ENCODE measurements at regions not wholly inside any gene's neighbourhood (a gene's known extent, or its start where the extent isn't known, plus 50 kb on each side); places are given as distances from the start of the nearest gene placed in this dataset.
"Not testable (repeated sequence)": the region's sequence is repeated elsewhere in the genome, so short reads cannot be mapped to it uniquely, and the experiment has no call there.

DNA sequence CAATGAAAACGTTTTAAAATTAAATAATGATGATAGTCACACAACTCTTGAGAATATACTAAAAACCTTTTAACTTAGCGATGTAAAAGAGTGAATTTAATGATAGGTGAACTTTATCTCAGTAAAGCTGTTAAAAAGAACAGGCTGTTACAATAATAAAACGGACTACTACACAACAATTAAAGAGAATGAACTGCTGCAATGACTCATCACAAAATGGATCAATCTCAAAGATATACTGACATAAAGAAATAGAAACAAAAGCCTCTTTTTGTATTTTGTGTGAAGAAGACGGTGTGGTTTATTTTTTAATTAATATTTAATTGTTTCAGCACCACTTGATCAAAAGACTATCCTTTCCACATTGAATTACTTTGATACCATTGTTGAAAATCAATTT is 352.4 kb upstream of the GJE1 start:
- DNase-seq (ENCODE audit: low read depth in 2 of 2), result no peak

DNA sequence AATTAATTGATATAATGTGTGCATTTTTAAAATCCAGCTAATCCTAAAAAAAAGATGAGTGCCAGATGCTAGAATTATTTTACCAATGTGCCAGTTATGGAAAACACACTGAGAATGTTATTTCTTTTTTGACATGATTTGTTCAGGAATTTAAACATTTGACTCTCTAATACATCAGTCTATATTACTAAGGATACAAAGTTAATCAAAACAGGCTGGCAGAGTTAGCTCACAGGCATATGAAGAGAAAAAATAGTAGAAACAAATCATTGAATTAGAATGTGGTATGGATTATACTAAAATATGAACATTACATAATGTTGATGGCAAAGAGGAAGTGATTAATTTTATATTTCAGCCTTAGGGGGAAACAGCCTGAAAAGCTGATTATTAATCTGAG is 368.3 kb upstream of the GJE1 start:
- no peak for DNase-seq (ENCODE audit: low read depth in 2 of 2)

DNA sequence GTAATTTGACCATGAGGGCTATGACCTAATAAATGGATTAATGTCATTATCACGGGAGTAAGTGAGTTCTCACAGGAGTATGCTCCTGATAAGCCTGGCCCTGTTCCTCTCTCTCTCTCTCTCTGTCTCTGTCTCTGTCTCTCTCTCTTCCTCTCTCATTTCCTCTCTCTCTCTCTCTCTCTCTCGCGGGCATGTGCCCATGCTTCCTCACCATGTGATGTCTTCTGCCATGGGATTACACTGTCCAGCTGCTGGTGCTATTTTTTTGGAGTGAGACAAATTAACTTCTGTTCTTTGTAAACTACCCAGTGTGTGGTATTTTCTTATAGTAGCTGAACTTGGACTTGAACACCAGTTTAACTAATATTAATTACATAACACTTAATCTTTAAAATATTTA is 374.3 kb upstream of the GJE1 start:
- no peak for DNase-seq (ENCODE audit: low read depth in 2 of 2)

DNA sequence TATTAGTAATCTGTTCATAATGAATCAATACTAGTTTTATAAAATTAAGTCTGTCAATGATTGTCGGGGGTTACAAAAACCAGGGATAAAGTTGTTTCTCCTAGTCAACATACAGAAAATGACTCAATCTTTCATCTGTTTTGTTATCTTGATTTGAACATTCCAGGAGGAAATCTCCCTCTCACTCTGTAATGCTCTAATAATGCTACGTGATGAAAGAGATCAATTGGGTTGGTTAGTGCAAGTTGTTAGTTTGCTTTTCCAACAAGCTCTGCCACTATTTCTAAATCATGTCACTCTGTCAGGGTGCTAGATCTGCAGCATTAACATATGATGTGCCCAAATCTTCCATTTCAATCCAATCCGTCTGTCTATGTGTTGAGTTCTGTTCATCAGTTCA is 379.5 kb upstream of the GJE1 start:
- no peak for DNase-seq (ENCODE audit: low read depth in 2 of 2)

DNA sequence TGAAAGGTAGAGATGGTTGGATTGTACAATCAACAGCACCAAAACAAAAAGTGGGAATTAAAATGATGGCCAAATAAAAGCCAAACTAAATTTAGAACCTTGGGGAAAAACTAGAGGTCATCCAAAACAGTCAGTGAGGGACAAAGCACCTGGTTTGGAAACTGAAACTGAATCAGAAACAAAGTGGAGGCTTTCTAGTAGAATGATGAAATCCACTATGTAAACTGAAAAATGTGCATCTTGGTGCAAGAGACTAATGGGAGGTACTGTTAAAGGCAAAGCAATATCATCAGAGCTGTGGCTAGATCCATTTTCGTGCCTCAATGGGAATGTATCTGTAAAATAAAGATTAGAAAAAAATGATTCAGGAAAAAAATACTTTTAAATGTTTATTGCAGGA is 380.0 kb upstream of the GJE1 start:
- no peak for DNase-seq (ENCODE audit: low read depth in 2 of 2)

DNA sequence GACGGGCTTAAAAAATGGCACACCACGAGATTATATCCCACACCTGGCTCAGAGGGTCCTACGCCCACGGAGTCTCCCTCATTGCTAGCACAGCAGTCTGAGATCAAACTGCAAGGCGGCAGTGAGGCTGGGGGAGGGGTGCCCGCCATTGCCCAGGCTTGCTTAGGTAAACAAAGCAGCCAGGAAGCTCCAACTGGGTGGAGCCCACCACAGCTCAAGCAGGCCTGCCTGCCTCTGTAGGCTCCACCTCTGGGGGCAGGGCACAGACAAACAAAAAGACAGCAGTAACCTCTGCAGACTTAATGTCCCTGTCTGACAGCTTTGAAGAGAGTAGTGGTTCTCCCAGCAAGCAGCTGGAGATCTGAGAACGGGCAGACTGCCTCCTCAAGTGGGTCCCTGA is 386.4 kb upstream of the GJE1 start:
- DNase-seq (ENCODE audit: low read depth in 2 of 2), result not testable (repeated sequence)

DNA sequence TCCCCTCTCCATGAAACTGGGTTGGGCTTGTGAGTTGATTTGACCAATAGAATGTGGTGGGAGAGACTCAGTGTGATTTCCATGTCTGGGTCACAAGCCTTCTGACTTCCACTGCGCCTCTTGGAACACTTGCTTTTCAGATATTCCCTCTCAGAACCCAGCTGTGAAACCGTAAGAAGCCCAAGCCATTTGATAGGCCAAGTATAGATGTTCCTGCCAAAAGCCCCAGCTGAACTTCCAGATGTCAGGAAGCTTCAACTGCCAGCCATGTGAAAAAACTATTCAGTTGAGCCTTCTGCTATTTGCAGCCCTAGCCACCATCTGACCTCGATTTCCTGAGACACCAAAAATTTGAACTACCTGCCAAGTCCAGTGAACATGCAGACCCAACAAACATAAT is 387.8 kb upstream of the GJE1 start:
- no peak for DNase-seq (ENCODE audit: low read depth in 2 of 2)

DNA sequence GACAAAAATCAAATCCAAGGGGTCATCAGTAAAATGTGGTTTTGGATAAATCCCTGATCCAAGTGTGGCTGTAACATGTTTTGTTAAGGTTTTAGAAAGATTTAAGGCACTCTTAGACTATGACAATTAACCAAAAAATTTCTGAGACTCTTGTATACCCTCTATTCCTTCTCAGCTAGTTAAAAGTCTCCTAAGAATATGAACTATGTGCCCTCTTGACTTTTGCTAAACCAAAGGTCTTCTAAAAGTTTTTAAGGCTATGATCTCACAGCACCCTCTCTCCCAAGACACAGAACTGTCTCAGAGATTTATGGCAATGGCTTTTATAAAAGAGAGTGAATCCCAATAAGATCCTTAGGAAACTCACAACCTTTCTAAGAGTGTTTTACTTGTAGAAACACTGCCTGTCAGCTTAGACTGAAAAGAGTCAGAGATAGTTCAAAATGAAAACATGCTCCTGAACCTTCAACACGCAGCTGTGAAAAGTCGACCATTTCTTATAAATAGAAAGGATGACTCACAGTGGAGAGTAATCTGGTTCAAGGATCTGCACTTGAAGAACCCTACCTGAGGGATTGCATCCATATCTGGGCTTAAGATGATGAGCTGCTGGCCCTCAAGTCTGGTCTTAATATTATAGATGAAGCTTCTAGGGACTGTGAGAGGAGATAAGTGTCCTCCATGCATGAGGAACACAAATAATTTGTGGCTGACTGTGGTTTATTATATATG is 388.4 kb upstream of the GJE1 start:
- no peak for DNase-seq (ENCODE audit: low read depth in 2 of 2)

DNA sequence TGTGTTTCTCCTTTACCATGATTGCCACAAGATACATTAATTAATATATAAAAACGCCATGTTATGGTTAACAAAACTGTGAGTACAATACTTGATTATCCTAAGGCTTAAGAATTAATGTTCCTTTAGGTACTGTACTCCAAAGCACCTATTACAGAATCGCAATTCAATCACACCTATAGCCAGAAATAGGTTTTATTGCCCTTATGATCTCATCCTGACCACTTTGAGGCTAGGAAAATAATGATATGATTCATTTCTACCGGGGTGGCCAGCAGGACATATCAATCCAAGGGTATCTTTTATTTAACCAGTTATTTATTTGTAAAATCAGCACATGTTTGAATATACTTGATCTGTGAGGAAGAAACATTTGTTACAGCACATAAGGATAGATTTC is 396.6 kb upstream of the GJE1 start:
- no peak for DNase-seq (ENCODE audit: low read depth in 2 of 2)

DNA sequence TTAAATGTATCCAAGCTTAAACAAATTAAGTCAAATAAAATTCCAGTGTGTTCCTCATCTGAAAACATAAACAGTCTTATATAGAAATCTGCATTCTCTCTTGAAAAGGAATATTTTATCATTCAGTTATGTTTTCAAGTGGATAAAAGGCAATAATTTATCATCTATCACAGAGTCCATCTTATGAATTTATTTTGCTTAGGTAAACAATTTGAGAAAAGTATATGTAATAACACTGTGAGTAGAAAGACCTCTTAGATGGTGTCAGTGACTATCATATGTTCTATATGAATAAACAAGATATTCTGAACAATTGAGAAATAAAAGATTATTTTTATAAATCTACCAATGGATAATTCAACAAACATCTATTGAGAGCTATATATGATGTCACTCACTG is 397.6 kb upstream of the GJE1 start:
- no peak for DNase-seq (ENCODE audit: low read depth in 2 of 2)

DNA sequence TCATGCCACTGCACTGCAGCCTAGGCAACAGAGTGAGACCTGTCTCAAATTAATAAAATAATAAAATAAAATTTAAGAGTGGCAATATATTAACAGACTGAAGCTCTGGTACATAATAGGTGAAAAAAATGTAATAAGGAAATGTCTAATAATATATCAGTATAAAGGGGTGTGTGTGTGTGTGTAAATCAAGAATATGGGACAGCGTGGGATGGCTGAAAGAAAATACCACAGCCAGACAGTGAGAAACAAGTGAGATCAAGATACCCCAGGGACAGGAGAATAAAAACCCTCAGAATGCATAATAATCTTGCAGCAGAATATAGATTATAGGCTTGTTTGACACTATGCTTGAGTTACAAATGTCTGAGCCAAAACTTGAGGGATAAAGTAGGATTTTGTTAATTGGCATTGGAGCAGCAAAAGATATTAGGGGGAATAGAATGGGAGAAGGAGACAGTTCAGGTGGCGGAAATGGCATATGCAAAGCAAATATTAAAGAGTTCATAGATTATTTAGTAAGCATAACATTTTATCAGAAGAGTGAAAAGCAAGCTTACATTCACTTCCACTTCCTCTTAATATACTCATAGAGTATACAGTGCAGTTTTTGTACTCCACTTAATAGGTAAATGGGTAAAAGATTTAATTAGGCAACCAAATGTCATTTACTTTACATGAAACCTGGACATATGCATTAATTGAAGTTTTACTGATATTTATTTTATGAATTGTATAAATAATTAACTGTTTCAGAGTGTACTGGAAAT is 398.5 kb upstream of the GJE1 start:
- no peak for DNase-seq (ENCODE audit: low read depth in 2 of 2)

DNA sequence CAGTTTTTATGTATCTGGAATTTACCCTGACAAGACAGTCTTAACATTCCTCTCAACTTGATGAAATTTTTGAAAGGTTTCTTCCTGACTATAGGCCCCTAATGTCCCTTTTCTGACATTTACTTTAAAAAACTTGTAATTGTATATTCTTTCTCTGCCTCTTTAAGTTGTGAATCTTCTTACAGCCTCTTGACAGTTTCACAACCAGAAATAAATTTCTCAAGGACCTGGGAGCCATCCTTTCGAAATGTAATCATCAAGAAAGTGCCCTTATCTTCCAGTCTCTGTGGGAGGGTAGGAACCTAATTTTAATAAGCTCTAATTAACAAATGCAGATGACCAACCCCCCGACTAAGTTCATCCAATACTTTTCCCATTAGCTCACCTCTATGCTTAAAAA is 403.6 kb upstream of the GJE1 start:
- no peak for DNase-seq (ENCODE audit: low read depth in 2 of 2)

DNA sequence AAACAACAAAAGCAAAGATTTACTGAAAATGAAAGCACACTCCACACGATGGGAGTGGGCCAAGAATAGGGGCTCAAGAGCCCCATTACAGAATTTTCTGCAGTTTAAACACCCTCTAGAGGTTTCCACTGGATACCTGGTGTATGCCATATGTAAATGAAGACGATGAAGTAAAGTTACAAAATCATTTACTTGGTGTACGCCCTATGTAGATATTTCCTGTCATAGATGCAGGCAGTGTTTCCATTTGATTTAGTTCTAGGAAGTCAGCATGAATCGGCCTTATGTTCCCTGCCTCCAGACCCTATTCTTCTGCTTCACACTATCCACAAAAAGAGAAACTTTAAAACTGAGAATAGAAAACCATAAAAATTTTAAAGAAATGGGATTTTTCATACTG is 404.4 kb upstream of the GJE1 start:
- no peak for DNase-seq (ENCODE audit: low read depth in 2 of 2)

DNA sequence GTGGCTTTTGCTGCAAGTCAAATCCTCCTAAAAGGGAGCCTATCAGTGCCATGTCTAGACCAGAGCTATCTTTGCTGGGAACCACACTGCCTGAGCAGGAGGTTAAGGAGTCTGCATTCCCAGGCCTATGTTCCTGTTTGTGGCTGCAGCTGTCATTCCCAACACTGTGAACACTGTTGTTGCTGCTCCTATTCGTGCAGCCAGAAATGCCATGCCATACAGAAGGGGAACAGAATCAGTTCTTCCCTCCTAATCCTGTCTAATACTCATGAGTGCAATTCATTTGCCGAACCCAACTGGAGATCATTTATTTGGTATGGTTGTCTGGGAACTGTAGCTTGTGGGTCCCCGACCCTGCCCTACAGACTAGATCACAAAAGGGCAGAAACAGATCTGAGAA is 406.5 kb upstream of the GJE1 start:
- no peak for DNase-seq (ENCODE audit: low read depth in 2 of 2)

DNA sequence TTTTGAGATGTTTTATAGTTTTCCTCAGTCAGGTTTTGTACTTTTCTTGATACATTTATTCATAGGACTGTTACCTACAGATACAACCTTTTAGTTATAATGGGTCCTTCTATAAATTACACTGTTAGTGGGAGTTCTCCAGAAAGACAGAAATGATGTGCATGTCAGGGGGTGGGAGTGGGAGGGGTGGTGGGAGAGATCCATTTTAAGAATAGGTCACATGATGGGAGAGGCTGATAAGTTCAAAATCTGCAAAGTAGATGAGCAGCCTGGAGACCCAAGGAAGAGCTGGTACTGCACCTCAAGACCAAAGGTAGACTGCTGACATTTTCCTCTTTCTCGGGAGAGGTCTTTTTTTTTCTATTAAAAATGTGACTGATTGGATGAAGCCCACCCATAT is 408.0 kb upstream of the GJE1 start:
- DNase-seq (ENCODE audit: low read depth in 2 of 2), result no peak

DNA sequence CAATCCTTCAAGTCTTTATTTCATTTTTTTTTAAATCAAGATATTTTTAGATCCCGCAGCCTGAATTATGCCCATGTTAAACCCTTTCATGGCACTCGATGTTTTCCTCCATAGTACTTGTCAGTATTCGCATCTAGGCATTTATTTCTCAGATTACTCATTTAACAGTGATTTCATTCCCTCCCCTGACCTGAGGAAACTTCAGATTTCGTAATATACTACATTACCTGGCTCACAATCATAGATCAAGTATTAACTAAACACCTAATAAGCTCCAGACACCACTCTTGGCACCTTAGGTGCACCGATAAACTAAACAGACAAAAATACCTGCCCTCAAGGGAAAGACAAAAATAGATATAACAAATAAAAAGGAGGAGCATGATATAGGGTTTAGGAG is 413.2 kb upstream of the GJE1 start:
- no peak for DNase-seq (ENCODE audit: low read depth in 2 of 2)

DNA sequence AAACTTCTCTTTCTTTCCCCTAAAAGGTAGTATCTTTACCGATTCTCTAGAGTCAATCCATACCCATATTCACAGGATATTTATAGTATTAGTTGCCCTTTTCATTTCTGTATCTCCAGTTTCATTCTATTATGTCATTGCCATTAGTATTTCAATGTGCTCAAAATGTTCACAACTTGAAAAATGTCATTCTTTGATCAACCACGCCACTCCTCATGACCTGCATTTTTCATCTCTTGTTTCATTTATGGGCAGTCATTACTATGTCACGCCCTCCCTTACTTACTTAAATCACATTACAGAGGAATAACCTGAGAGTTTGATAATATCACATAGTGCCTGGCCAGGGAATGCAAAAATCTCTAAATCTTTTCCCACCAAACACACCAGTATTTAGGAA is 427.3 kb upstream of the GJE1 start:
- DNase-seq (ENCODE audit: low read depth in 2 of 2), result no peak

DNA sequence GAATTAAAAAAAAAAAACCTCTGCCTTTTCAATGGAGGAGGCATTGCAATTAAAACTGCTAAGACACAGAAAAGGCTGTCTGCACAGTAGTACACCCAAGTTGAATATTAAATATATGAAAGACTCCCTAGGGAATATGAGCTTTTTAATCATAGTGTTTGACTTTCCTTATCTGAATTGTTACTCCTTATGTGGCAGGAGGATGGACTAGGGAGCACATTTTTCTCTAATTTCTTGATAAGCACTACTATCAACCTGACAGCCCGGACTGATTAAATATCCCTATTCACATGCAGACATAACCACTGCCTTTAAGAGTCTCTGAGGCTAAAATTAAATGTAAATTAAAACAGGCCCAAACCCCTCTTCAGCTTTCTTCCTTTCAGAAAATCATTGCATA is 428.6 kb upstream of the GJE1 start:
- no peak for DNase-seq (ENCODE audit: low read depth in 2 of 2)

DNA sequence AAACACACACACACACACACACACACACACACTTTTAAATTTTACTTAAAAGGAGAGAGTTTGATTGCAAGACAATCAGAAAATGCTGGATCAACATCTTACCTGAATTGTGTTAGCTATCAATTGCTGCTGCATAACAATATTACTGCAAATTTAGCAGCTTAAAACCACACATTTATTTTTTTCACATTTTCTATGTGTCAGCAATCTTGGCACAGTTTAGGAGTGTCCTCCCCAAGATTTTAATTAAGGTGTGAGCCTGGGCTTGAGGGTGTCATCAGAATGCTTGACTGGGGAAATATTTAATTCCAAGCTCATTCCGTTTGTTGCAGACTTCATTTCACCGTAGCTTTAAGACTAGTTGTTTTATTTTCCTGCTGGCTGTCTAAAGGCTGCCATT is 431.0 kb upstream of the GJE1 start:
- no peak for DNase-seq (ENCODE audit: low read depth in 2 of 2)

DNA sequence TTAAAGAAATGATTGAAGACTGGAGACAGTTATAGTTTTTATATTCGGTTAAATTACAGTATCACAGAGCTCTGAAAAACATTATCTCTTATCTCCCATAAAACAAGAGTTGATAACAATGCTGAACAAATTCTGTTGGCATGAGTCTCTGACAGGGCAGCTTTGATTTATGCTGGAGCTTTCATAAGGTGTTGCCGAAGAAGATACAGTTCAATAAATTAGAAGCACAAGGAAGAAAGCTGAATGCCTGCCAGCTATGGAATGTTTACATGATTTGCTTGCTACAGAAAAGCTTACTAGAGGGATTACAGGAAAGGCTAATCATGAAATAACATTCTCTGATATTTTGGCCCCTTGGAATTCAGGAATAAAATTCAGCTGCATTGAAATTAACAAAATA is 431.9 kb upstream of the GJE1 start:
- no peak for DNase-seq (ENCODE audit: low read depth in 2 of 2)

DNA sequence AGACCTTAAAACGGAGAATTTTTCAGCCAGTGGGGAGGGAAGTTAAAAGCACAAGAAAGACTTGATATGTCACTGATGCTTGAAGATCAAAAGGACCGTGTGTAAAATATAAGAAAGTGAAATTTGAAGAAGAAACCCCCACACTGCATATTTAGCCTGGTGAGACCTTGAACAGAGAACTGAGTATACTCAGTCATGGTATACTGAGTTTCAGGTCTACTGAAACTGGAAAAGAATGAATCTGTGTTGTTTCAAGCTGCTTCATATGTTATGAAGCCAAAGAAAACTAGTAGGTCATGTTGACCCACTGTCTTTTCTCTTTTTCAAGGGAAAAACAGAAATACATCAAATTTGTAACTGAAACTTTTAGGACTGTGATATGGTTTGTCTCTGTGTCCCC is 443.8 kb upstream of the GJE1 start:
- DNase-seq (ENCODE audit: low read depth in 2 of 2), result no peak

DNA sequence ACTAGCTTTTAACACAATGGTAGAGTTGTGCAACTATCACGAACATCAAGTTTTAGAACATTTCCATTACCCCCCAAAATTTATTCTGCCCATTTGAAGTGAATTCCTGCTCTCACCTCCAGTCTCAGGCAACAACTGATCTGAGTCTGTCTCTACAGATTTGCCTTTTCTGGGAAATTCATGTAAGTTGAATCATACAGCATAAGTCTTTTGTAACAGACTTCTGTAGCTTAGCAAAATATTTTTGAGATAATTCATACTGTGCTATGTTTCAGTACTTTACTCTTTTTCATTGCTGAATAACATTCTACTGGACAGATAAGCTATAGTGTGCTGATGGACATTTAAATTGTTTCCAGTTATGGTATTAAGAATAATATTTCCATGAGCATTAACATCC is 447.3 kb upstream of the GJE1 start:
- DNase-seq (ENCODE audit: low read depth in 2 of 2), result no peak

DNA sequence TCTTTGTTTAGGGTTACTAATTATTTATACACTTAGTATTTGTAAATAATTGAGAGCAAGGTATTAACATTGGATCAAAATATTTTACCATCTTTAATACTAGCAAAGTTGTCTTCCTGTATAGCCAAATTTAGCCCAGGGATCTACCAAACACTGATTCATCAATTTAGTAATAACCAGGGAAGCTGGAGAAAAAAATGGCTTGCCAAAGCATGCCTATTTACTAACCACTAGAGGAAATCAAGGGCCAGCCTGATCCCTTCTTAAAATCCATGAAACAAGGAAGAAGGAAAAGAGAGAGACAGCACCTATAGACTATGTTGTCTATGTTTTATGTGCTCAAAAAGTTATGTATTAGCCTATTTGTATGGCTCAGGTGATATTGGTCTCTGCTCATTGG is 450.3 kb upstream of the GJE1 start:
- no peak for DNase-seq (ENCODE audit: low read depth in 2 of 2)
